GM21619 (cell line): ENCODE measurements at regions not wholly inside any gene's neighbourhood (a gene's known extent, or its start where the extent isn't known, plus 50 kb on each side); places are given as distances from the start of the nearest gene placed in this dataset.
A peak's percentile ranks its signal among the peaks of the same experiment; 100 is the strongest.
"Not testable (repeated sequence)": the region's sequence is repeated elsewhere in the genome, so short reads cannot be mapped to it uniquely, and the experiment has no call there.

Experiments
- ATAC-seq: cut with Tn5 transposase; IDR thresholded peaks from one replicate; pipeline ENCODE4 v1.9.1; 2021; ENCODE audit not compliant: unreplicated experiment

- no peak for ATAC-seq
Observed at GRCh38 chr10:44013981-44014380, 365.3 kb upstream of the ZNF32 start.

GRCh38 chr10:44012921-44013320, 364.2 kb upstream of the ZNF32 start:
- ATAC-seq, result no peak

- ATAC-seq, result no peak
Observed at GRCh38 chr10:44011603-44011981, 362.9 kb upstream of the ZNF32 start.

- ATAC-seq, result peak; percentile 94
Observed at GRCh38 chr10:44010873-44011602, 362.4 kb upstream of the ZNF32 start.

GRCh38 chr10:44009891-44010632, 361.4 kb upstream of the ZNF32 start:
- no peak for ATAC-seq

GRCh38 chr10:44008917-44009709, 360.4 kb upstream of the ZNF32 start:
- ATAC-seq, result no peak

- ATAC-seq, result no peak
Observed at GRCh38 chr10:44008270-44008916, 359.7 kb upstream of the ZNF32 start.

GRCh38 chr10:44006771-44007170, 358.1 kb upstream of the ZNF32 start:
- ATAC-seq, result no peak

GRCh38 chr10:44005788-44006099, 357.1 kb upstream of the ZNF32 start:
- no peak for ATAC-seq

GRCh38 chr10:44004913-44005787, 356.5 kb upstream of the ZNF32 start:
- ATAC-seq, result no peak

GRCh38 chr10:43998021-43998809, 349.5 kb upstream of the ZNF32 start:
- ATAC-seq, result no peak

GRCh38 chr10:43997330-43997729, 348.6 kb upstream of the ZNF32 start:
- ATAC-seq, result no peak

GRCh38 chr10:43994539-43994938, 345.9 kb upstream of the ZNF32 start:
- no peak for ATAC-seq

- not testable (repeated sequence) for ATAC-seq
Observed at GRCh38 chr10:43992816-43993215, 344.1 kb upstream of the ZNF32 start.

GRCh38 chr10:43986374-43986773, 337.7 kb upstream of the ZNF32 start:
- no peak for ATAC-seq

- ATAC-seq, result no peak
Observed at GRCh38 chr10:43985941-43986340, 337.3 kb upstream of the ZNF32 start.

GRCh38 chr10:43983856-43984271, 335.2 kb upstream of the ZNF32 start:
- no peak for ATAC-seq

- no peak for ATAC-seq
Observed at GRCh38 chr10:43983405-43983804, 334.7 kb upstream of the ZNF32 start.

GRCh38 chr10:43982250-43982649, 333.6 kb upstream of the ZNF32 start:
- ATAC-seq, result no peak

GRCh38 chr10:43981696-43982095, 333.0 kb upstream of the ZNF32 start:
- no peak for ATAC-seq
